Muscle of arm (tissue), 1 donor: ENCODE measurements at regions not wholly inside any gene's neighbourhood (a gene's known extent, or its start where the extent isn't known, plus 50 kb on each side); places are given as distances from the start of the nearest gene placed in this dataset.
A peak's percentile ranks its signal among the peaks of the same experiment; 100 is the strongest.
"Not testable (repeated sequence)": the region's sequence is repeated elsewhere in the genome, so short reads cannot be mapped to it uniquely, and the experiment has no call there.

Experiments used
- DNase-seq: peaks from one replicate; pipeline ENCODE4 v3.0.0-alpha.2; 2013

GRCh38 chr17:34076743-34077631 is 178.1 kb upstream of the CCL2 start:
- no peak for DNase-seq

- no peak for DNase-seq
Measured at GRCh38 chr17:34081269-34081668, 173.8 kb upstream of the CCL2 start.

- no peak for DNase-seq
Measured at GRCh38 chr17:34082404-34082803, 172.7 kb upstream of the CCL2 start.

- DNase-seq: not testable (repeated sequence)
Measured at GRCh38 chr17:34089042-34089441, 166.0 kb upstream of the CCL2 start.

GRCh38 chr17:34090593-34090992 is 164.5 kb upstream of the CCL2 start:
- DNase-seq: no peak

- no peak for DNase-seq
Measured at GRCh38 chr17:34091975-34092374, 163.1 kb upstream of the CCL2 start.

- no peak for DNase-seq
Measured at GRCh38 chr17:34095106-34095505, 160.0 kb upstream of the CCL2 start.

GRCh38 chr17:34098699-34099098 is 156.4 kb upstream of the CCL2 start:
- no peak for DNase-seq

- no peak for DNase-seq
Measured at GRCh38 chr17:34099859-34100515, 155.1 kb upstream of the CCL2 start.

GRCh38 chr17:34107019-34107418 is 148.1 kb upstream of the CCL2 start:
- no peak for DNase-seq

GRCh38 chr17:34110315-34110714 is 144.8 kb upstream of the CCL2 start:
- peak; percentile 0 for DNase-seq

GRCh38 chr17:34113089-34113488 is 142.0 kb upstream of the CCL2 start:
- DNase-seq: no peak

- no peak for DNase-seq
Measured at GRCh38 chr17:34114174-34114573, 140.9 kb upstream of the CCL2 start.

GRCh38 chr17:34116306-34116705 is 138.8 kb upstream of the CCL2 start:
- no peak for DNase-seq

- no peak for DNase-seq
Measured at GRCh38 chr17:34117332-34117731, 137.8 kb upstream of the CCL2 start.

GRCh38 chr17:34117811-34118210 is 137.3 kb upstream of the CCL2 start:
- DNase-seq: no peak

- DNase-seq: no peak
Measured at GRCh38 chr17:34118564-34118963, 136.5 kb upstream of the CCL2 start.

GRCh38 chr17:34121311-34121710 is 133.8 kb upstream of the CCL2 start:
- no peak for DNase-seq

- DNase-seq: no peak
Measured at GRCh38 chr17:34122515-34122914, 132.6 kb upstream of the CCL2 start.

GRCh38 chr17:34125010-34125409 is 130.1 kb upstream of the CCL2 start:
- no peak for DNase-seq

GRCh38 chr17:34125921-34126320 is 129.2 kb upstream of the CCL2 start:
- DNase-seq: no peak

- DNase-seq: no peak
Measured at GRCh38 chr17:34126496-34126895, 128.6 kb upstream of the CCL2 start.

GRCh38 chr17:34126965-34127364 is 128.1 kb upstream of the CCL2 start:
- no peak for DNase-seq
